HEK293T (cell line): ENCODE measurements at regions not wholly inside any gene's neighbourhood (a gene's known extent, or its start where the extent isn't known, plus 50 kb on each side); places are given as distances from the start of the nearest gene placed in this dataset.

ENCODE experiments used
- CTCF ChIA-PET: fragments of 350-600 bp; formaldehyde crosslinking; extraction: SDS; loops from one replicate; lab custom pipeline; 2021; ENCODE audit warnings: antibody characterized with exemption, inconsistent platforms; lab: Yijun Ruan, JAX
- POLR2A ChIA-PET: fragments of 350-600 bp; formaldehyde crosslinking; extraction: SDS; loops from one replicate; lab custom pipeline; 2020; ENCODE audit warnings: antibody characterized with exemption, inconsistent platforms; lab: Yijun Ruan, JAX
- DNase-seq: peaks from one replicate; pipeline ENCODE4 v3.0.0; 2012; ENCODE audit warnings: mixed read lengths; ENCODE audit errors: extremely low spot score
- ELF4 ChIP-seq: fragments of 450-650 bp; IDR thresholded peaks from 2 replicates; pipeline ENCODE4 v1.6.1; 2017; ENCODE audit warnings: antibody characterized with exemption
- TARDBP ChIP-seq: fragments of 450-650 bp; IDR thresholded peaks from 2 replicates; pipeline ENCODE4 v1.6.1; 2016
- TF ChIP-seq, protein P1 (sequence below): fragments of 450-650 bp; IDR thresholded peaks from 2 replicates; pipeline ENCODE4 v1.6.1; 2016

GRCh38 chr18:27235218-27235870, 50.2 kb upstream of the CHST9 start:
- TF ChIP-seq ELF4: no peak
- no peak for TF ChIP-seq TARDBP
- TF ChIP-seq, protein P1, sequence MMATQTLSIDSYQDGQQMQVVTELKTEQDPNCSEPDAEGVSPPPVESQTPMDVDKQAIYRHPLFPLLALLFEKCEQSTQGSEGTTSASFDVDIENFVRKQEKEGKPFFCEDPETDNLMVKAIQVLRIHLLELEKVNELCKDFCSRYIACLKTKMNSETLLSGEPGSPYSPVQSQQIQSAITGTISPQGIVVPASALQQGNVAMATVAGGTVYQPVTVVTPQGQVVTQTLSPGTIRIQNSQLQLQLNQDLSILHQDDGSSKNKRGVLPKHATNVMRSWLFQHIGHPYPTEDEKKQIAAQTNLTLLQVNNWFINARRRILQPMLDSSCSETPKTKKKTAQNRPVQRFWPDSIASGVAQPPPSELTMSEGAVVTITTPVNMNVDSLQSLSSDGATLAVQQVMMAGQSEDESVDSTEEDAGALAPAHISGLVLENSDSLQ: no peak
- CTCF ChIA-PET: no interaction called here
- POLR2A ChIA-PET: no interaction called here

More at GRCh38 chr18:27235218-27235870, 50.2 kb upstream of the CHST9 start:
- no peak for DNase-seq
